K562 (cell line): ENCODE measurements at regions not wholly inside any gene's neighbourhood (a gene's known extent, or its start where the extent isn't known, plus 50 kb on each side); places are given as distances from the start of the nearest gene placed in this dataset.

Experiments
- CHCHD3 ChIP-seq: fragments of 250-450 bp; sonication (Bioruptor Pico); IDR thresholded peaks from 2 replicates; pipeline ENCODE4 v2.1.2; 2022; ENCODE audit warnings: mild to moderate bottlenecking
- GTF2A2 ChIP-seq: IDR thresholded peaks from 2 replicates; pipeline ENCODE4 v1.6.1; 2016; ENCODE audit warnings: mild to moderate bottlenecking, missing genetic modification characterization, missing compliant biosample characterization
- JUN ChIP-seq, 2 experiments: sonication (generic) in 1 of 2; formaldehyde crosslinking in 1 of 2; IDR thresholded peaks; 2 replicates each; pipeline versions ENCODE4 v1.6.1 to v1.8.0; 2012 to 2022; ENCODE audit warnings: borderline replicate concordance in 2 of 2, mild to moderate bottlenecking in 2 of 2, improper control_type of control experiment in 1 of 2, low read depth in 1 of 2, low read length in 1 of 2, missing genetic modification reagents in 1 of 2
- KLF6 ChIP-seq: fragments of 250-450 bp; sonication (Bioruptor Pico); IDR thresholded peaks from 2 replicates; pipeline ENCODE4 v1.4.0; 2020; ENCODE audit warnings: mild to moderate bottlenecking, moderate library complexity, borderline replicate concordance
- PCBP1 ChIP-seq: fragments of 200-400 bp; formaldehyde crosslinking; IDR thresholded peaks from 2 replicates; pipeline ENCODE4 v1.6.1; 2018; ENCODE audit warnings: mild to moderate bottlenecking, low read depth, low read length; ENCODE audit not compliant: poor library complexity, severe bottlenecking
- TARDBP ChIP-seq: fragments of 450-650 bp; IDR thresholded peaks from 2 replicates; pipeline ENCODE4 v1.6.1; 2016
- ZFP1 ChIP-seq: fragments of 450-650 bp; formaldehyde crosslinking; IDR thresholded peaks from 2 replicates; pipeline ENCODE4 v1.4.0; 2020; ENCODE audit warnings: mild to moderate bottlenecking, mixed read lengths
- ZNF696 ChIP-seq: fragments of 250-450 bp; sonication (Bioruptor Pico); conservative IDR thresholded peaks from 2 replicates; pipeline ENCODE4 v1.4.0; 2020; ENCODE audit warnings: mild to moderate bottlenecking, moderate library complexity
- TF ChIP-seq, protein P1 (sequence below): fragments of 150-350 bp; conservative IDR thresholded peaks from 2 replicates; pipeline ENCODE4 v1.6.1; 2014; ENCODE audit warnings: low read length

DNA sequence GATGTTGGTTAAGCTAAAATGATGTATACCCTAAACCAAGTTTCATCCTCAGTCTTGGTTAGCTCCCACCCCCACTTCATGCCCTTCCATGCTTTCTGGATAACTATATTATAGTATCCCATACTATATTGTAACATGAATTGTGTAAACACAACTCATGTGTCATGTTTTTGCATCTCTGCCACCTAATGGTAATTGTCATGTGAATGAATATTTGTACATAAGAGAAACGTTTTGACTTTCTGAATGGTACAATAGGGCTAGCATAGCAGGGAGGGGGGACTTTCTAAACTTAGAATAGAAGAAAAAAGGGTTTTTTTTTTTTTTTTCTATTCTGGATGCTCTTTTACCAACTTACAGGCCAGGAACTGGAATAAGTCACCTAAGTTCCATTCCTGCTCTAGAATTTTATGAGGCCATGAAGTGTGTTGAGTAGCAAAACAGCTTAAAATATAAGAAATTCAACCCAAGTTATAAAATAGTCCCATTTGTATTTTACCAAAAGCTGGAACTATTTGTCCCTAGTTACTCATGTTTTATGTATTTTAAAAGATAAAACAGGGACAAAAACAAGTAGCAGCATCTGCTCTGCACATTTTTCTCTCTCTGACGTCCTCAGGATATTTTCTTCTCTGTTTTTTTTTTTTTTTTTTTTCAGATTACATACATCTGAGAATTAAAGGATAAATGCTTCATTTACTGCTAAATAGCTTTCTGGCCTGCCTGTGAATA, 77.4 kb downstream of the HLX start (continued):
- TF ChIP-seq, protein P1, sequence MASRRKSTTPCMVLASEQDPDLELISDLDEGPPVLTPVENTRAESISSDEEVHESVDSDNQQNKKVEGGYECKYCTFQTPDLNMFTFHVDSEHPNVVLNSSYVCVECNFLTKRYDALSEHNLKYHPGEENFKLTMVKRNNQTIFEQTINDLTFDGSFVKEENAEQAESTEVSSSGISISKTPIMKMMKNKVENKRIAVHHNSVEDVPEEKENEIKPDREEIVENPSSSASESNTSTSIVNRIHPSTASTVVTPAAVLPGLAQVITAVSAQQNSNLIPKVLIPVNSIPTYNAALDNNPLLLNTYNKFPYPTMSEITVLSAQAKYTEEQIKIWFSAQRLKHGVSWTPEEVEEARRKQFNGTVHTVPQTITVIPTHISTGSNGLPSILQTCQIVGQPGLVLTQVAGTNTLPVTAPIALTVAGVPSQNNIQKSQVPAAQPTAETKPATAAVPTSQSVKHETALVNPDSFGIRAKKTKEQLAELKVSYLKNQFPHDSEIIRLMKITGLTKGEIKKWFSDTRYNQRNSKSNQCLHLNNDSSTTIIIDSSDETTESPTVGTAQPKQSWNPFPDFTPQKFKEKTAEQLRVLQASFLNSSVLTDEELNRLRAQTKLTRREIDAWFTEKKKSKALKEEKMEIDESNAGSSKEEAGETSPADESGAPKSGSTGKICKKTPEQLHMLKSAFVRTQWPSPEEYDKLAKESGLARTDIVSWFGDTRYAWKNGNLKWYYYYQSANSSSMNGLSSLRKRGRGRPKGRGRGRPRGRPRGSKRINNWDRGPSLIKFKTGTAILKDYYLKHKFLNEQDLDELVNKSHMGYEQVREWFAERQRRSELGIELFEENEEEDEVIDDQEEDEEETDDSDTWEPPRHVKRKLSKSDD, result no peak
- TF ChIP-seq PCBP1 (no peak), KLF6 (CRISPR knock-in tag) (no peak), TARDBP (no peak), GTF2A2 (tag) (no peak), ZNF696 (CRISPR knock-in tag) (no peak), CHCHD3 (CRISPR knock-in tag) (no peak), JUN (IDR thresholded peaks at IDR 0.05; ENCODE audit: borderline replicate concordance, low read depth, low read length) (no peak), JUN (CRISPR knock-in tag; IDR thresholded peaks at IDR 0.05; ENCODE audit: borderline replicate concordance) (no peak), ZFP1 (CRISPR knock-in tag) (no peak)
- TF ChIP-seq, all 486 proteins: peak for 0
